ENCODE measurements at regions not wholly inside any gene's neighbourhood (a gene's known extent, or its start where the extent isn't known, plus 50 kb on each side); places are given as distances from the start of the nearest gene placed in this dataset.

DNA sequence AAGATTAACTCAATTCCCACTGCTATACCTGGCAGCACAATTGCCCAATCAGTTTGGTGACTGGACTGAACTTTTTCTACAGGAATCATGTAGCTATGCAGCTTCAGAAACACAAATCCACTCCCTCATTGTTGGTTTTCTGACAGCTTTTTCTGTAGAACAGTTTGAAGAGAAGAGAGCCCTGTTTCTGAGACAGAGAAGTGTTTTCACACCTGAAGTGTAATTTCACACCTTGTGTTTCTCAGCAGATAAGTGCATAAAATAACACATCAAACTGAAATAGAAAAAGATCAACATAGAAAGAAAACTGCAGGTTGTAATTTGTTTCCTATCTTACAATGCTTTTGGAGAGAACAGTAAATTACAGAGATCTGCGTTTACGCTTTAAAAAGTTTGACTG, 335.6 kb downstream of the SNAPC1 start:
- no peak for DNase-seq

DNA sequence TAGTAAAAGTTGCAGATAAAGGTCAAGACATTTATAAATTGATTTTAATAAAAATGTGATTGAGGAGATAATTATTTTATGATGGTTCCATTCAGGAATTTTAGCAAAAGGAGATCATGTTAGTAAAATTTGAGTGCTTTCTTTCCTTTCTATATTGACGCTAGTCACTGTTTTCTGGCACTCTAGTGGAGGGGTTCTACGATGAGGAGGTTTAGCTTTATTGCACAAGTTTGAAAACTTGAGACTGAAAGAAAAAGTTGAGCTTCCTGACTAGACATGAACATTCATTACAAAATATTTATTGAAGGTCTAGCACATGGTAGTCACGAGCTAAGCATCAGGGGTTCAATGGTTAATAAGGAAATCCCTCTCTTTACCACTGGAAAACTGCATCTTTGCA, 336.1 kb downstream of the SNAPC1 start:
- DNase-seq, result no peak

DNA sequence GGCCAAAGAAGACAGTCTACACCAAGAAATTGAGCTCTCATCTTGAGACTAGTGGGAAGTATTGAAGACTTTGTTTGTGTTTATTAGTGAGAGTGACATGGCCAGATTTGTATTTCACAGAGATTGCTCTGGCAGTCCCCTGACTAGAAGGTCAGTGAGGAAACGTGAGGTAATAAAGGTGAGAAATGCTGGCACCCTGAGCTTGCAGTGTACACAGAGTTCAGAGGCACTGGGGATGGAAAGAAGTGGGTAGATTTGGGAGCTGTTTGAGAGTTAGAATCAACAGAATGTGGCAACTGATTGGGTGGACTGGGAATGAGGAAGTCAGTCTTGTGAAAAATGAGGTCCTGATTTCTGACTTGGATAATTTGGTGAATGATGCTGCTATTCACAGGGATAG, 336.9 kb downstream of the SNAPC1 start:
- DNase-seq, result no peak

DNA sequence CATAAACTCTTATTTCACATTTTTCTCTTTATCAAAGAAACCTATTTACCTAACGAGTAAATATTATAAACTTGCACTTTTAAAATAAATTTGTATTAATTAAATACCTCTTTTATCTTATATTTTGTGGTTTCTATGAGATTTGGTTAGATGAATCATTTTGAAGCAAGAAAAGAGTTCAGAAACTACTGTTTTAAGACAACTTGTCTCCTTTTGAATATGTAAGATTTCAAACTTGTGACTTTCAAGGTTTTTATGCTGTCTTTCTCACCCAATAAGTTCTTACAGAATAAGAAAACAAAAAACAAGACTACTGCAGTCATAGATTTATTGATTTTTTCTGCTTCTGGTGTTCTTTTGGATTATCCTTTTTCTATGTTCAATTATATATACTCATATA, 339.0 kb downstream of the SNAPC1 start:
- DNase-seq, result no peak

DNA sequence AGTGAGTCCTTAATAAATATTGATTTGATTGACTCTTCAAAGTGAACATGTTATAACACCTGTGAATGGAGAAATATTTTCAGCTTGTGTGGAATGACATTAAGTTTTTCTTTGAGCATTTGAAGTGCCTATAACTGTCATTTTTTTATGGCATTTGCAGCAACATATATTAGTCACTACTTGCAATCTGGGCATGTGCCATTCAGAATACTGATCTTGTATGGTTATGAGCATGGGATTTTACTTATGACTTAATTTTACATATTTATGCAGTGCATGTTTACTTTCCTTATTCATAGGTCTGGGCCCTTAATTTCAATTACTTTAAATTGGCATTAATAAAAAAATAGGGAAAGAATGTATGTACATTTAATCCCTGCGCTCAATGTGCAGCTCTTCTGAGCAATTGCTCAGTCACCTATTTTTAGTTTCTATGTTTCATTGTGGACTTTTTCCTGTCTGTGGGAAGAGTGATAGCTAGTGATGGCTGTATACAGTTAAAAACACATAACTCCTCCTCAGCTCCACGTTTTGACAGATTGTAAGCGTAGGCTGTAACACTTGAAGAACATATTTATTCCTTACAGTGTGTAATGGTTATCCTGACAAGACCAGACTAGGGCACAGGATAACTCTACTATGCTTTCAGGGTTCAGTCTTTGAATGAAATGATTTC, 339.6 kb downstream of the SNAPC1 start:
- no peak for DNase-seq

DNA sequence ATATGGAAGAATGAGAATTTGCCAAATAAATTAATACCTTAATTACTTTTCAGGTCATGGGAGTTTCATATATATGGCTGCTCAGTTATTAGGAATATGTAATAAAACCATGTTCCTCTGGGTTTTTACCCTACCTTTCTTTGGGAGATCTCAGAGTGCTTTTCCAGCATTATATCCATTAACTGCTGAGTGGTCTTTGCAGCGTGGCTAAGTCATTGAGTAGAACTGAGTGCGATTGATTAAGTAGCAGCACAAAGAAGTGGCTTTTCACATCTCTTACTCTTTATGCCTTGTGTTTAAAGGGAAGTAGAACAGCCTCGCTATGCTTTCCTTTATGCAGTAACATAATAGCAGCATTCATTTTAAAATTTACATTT, 340.1 kb downstream of the SNAPC1 start:
- DNase-seq, result no peak

DNA sequence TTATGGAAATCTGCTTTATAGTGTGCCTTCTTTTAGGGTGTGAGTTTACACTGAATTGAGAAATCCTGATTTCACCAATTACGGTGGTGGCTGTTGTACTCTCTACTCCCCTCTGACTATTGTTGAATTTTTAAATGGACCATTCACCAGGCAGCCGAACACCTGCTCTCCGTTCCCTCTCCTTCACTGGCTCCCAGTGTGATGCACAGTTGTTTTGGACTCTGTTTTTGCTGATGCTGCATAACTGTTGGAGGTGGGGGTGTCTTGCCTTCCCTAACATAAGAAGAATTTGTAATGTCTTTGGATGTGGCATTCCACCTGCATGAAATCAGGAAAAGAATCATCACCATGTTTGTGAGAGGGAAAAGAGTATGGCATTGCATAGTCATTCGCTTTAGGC, 341.2 kb downstream of the SNAPC1 start:
- DNase-seq, result no peak

DNA sequence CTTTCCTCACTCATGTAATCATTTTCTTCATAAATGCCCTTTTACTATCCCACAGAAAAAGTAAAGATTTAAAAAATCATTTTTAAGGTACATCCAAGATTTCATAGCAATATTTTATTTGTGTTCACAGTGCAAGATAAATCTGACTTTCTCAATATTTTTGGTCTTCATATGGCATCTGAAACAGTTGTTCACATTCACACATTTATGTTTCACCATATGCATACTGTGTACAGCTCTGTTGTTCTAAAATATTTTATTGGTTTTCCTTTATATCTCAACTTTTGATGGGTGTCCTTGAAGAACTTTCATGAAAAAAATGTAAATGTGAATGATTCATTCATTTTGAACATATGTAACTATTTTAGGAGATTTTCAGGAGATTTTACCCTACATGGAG, 348.7 kb downstream of the SNAPC1 start:
- DNase-seq, result no peak

DNA sequence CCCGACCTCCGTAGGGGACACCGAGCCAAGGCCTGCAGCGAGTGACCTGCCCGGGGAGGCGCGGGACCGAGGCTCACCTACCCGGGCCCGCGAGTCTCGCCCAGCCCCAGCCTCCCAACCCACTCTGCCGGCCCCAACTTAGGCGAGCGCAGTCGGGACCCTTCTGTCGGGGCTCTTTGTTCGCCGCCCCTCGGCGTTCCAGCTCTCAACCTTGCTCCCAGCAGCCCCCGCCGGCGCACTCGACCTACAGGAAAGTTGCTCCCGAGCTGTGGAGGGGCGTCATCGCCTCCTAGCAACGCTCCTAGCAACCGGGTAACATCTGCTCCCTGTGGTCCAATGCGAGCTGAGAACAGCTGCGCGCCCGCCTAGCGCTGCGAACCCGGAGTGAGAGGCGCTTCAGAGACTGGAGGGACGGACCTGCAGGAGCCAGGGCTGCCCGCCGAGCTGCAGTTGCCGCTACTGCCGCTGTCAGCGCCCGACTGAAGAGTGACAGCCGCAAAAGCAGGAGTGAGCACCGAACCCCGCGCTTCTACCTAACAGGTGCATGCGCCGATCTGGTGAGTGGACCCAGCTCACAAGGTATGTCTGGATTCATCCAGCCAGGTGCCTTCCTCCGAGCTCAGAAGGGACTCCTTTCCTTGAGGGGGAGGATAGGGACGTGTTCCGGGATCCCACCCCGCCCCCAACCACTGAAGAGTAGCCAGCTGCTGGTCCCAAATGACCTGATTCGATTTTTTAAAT, 355.0 kb downstream of the SNAPC1 start:
- DNase-seq, result peak; percentile 54

DNA sequence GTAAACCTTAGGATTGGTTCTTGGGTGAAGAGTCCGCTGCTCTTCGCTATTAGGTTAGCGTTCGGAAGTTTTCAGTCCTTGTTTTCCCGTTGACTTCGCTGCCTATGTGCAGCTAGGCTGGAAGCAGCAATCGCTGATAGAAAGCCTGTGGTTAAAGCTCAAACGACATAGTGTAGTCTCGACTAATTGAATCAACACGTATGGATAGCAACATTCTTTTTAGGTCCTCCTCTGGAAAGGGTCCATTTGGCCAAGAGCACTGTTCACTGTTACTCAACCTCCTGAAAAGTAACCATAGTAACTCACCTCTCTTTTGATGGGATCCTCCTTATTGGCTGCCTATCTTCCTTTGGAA, 355.5 kb downstream of the SNAPC1 start:
- no peak for DNase-seq

DNA sequence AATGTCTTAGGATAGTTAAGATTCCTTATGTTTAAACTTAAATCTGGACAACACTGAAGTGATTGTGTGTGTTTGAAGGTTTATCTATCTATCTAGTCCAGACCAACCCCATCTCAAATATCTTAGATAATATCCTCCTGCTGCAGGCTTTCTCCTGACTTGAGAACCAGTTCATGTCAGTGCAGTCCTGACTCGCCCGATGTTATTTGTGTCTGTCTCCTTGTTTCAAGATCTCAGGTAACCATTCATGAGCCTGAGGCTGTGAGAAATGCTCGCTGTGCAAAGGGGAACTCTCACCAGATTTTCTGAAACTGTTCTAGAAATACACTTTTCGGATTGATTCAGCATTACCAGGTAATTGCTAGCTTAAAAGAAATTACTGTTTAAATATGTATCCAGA, 356.2 kb downstream of the SNAPC1 start:
- DNase-seq, result no peak

DNA sequence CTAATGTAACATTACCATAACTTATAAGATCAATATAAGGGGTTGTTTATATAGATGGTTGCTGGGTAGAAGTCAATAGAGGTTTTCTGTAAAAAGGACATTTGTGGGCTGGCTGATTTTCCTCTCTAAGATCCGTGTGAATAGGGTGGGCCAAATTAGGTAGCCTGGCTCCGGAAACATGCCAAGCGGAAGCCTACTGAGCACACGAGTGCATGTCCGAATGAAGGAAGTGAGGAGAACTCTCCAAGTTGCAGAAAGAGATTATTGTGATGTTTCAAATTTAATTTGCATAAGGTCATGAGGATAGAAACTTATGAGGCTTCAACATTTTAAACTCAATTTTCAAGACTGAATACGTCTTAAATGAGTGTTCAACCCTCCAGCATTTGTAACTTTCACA, 356.7 kb downstream of the SNAPC1 start:
- no peak for DNase-seq

DNA sequence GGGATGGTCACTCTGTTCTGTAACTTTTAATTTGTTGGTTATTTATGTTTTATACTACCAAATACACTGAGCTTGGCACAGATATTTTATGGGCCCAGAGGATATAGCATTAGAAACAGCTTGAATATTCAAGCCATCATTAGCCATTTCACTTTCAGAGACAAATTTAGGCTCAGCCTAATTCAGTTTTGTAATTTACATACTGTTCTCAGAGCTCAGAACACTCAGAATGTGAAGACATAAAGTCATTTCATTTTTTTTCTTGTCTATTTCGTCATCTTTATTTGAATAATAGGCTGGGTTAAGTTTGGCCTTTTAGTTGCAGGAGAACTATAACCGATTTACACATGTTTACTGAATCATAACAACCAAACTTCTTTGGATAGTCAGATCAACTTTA, 361.7 kb downstream of the SNAPC1 start:
- no peak for DNase-seq

DNA sequence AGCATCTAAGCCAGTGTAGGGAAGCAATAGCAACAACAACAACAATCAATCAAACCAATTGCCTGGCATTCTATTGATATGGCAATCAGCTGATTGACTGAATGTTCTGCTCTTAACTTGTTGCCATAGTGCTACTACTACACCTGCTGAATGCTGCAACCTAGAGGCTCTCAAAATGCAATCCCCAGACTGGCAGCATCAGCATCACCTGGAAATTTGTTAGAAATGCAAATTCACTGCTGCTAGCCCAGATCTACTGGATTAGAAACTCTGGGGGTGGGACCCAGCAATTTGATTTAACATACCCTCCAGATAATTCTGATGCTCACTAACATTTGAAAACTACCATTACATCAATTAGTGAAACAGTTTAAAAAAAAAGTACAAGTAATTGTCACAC, 363.6 kb downstream of the SNAPC1 start:
- no peak for DNase-seq

DNA sequence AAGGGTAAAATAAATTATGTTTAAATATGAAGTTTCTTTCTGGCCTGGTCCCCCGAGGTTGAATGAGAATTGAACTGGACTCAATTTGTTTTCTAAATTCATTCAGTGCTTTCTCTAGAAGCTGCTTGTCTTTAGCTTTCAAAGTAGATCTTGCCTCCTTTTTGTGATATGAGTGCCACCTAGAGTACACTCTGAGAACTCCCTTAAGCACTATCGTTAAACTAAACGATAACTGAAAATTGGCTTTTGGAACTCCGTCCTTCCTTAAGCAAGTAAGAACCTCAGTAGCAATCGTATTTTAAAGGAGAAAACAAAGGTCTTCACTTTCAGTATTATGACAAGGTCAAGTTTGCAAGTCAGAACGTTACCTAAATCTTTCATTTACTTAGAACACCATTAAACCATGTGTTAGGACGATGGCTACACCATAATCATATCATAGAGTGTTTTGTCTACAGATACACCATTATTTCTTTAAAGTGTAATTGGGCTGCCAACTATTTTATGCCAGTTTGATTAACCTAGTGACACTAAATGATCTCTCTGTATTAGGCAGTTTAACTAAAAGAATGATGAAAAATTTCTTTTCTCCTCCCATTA, 364.8 kb downstream of the SNAPC1 start:
- DNase-seq, result peak; percentile 45

DNA sequence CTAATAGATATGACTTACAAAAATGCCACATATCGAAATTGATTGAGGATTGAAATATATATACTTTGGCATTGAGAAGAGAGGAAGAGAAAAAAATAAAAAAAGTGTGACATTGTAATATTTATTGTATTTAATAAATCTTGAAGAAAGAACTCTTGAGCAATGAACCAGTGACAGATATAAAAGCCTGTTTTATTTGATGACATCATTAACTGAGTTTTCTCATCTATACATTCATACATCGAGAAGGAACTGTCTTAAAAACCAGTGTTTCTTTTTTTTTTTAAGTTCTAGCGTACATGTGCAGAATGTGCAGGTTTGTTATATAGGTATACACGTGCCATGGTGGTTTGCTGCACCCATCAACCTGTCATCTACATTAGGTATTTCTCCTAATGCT, 368.2 kb downstream of the SNAPC1 start:
- no peak for DNase-seq

DNA sequence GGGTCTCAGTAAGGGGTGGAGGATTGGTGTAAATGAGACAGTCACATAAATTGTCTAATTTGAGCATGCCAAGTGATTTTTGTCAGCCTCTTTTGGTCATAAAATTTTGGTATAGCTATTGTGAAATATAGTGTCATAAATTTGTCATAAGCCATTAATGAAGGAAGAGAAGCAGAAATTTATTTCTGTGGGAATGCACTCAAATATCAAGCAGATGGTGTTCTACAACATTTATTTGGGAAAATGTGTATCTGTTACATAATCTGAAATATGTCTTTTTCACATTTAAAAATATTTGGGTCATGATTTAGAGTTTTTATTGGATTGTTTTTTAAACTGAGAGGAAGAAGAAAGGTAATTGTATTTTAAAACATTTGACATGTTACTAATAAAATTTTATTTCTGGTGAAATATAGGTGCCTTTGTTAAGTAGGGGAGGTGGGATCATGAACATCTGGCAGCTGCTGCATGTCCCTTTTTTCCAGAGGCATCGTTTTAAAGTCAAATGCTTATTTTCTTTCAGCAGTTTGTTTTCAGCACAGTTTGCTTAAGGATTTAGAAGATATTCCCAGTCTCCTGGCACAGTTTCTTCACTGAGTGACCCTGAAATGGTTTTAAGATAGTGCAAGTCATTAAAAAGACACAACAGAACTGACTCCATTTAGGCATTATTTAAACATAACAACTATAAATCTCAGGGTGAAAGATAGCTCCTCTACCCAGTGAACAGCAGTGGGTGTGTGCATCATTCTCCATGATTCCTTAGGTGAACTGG, 371.7 kb downstream of the SNAPC1 start:
- no peak for DNase-seq

DNA sequence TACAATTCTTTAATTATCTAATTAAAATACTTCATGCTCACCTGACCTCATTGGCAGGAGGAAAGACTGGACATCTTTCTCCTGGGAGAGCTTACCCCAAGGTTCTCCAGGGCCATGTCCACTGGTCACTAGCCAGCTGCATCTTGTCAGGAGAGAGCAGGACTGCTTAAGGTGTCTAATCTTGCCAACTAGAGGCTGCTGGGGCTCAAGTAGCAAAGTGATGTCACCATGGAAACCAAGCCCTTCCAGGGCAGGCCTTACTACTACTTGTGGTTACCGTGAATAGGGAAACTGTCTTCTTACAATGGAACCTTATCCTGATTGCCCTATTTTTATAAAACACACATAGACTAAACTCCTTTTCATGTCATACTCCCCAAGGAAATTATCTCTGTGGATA, 376.4 kb downstream of the SNAPC1 start:
- DNase-seq, result no peak

DNA sequence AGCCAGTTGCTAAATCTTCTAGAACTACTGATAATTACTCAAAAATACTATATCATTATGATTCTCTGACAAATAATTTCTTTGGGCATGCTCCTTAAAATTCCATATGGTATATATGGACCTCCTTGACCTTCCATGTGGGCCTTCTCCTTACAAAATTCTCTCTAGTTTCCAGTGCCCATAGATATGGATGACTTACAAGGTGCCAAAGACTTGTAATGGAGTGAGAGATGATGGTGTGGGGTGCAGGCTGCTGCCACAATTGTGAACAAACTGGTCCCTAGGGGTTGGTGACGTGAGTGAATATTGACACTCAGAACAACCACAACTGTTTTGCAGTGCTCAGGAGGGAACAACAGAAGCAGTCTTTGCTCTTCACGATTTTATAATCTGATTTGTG, 378.9 kb downstream of the SNAPC1 start:
- DNase-seq, result no peak

DNA sequence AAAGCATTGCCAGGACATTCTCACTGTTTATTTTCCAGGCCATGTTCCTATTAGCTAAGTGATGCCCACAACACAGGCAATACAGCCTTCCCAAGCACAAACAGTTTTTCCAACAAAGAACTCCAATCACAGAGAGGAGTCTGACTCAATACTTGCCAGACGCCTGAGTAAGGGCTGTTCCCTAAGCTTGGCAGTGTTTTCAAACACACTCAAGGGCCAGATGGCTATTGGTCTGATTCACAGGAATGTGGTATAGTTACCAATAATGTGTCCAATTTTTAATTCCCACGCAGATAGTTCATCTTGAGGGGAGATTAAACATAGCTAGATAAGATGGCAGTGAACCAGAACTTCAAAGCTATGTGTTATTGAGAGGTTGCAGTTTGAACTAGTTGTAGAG, 381.0 kb downstream of the SNAPC1 start:
- peak; percentile 23 for DNase-seq

DNA sequence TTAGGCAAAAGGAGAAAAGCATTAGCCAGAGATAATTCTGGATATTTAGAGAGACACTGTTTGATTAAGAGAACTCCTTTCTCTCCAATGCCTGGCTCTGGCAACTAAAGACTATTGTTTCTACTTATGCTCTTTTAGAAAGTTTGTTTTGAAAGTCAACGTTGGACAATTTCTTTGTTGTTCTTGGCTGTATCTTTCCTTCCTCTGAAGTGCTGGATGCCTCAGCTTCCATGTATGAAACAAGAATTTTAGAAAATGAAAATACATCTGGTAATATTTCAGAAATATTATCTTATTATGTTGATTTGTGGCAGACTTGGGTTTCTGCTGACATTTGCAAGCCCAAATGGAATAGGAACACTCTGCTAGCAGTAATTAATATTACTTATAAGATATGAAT, 382.6 kb downstream of the SNAPC1 start:
- DNase-seq, result no peak

DNA sequence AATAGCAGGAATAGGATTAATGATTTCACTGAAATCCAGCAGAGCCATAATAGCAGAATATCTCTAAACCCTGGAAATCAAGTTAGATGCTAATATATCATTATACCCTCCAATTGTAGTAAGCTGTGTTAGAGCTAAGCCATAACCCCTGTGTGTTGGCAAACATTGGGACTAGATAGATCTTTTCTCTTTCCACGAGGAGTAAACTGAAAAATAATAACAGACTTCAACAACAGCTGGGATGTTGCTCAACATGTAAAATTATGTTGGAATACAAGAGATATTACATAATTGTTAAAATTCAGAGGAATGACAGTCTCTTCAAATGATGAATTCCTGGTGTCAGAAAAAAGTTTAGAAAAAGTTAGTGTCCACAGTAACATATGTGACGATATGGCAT, 383.8 kb downstream of the SNAPC1 start:
- DNase-seq, result no peak

DNA sequence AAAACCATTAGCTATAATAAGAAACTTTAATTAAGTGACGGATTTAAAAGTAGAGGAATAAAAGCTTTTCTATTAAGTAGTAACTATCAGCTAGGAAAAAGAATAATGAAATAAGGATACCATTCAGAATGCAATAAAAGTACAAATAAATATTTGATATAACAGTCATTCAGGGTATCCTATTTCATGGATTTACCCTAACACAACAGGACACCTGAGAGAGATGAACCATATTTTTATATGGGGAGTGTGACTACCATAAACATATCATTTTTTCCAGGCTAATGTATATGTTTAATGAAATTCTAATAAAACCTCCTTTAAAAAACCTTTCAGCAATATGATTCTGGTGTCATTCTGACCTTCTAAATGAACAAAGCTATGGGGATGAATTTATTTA, 393.8 kb downstream of the SNAPC1 start:
- no peak for DNase-seq

DNA sequence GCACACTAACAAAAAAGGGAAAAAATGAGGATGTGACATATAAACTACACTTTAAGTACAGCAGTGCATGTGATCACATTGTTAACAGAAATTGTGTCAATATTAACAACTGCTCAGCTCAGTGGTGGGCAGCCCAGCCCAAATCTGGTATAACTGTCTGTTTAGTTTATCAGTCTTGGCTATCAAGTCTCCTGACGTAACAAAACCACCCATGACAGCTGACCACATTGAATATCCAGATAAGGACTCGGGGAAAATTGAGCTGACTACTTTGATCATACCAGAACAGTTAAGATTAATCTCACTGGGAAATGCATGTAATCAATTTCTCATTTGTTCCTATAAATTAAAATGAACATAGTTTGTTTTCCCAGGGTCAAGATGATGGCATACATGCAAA, 396.6 kb downstream of the SNAPC1 start:
- DNase-seq, result no peak

Data from fibroblast of skin of abdomen (primary cell).